DMS53 (cell line): ENCODE measurements at regions not wholly inside any gene's neighbourhood (a gene's known extent, or its start where the extent isn't known, plus 50 kb on each side); places are given as distances from the start of the nearest gene placed in this dataset.
A peak's percentile ranks its signal among the peaks of the same experiment; 100 is the strongest.
"Not testable (repeated sequence)": the region's sequence is repeated elsewhere in the genome, so short reads cannot be mapped to it uniquely, and the experiment has no call there.

ENCODE experiments used
- DNase-seq: peaks from one replicate; lab custom pipeline; 2025; lab: John Stamatoyannopoulos, UW

DNA sequence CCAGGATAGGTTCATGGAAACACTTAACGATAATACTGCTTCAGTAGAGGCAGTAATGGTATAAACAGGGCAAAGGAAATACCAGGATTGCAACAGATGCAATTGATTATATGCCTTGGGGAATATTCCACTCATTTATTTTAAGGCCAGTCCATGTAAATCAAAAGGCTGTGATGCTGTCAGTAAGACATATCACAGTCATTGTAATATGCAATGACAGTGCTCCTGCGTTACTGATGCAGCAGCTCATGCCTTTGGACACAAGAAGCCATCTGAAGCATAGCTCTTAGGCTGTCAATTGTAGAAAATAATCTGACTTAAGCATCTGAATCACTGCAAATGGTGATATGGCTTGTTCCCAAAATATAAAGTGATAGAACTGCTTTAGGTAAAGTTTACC lies 674.8 kb downstream of the TMTC2 start:
- no peak for DNase-seq

DNA sequence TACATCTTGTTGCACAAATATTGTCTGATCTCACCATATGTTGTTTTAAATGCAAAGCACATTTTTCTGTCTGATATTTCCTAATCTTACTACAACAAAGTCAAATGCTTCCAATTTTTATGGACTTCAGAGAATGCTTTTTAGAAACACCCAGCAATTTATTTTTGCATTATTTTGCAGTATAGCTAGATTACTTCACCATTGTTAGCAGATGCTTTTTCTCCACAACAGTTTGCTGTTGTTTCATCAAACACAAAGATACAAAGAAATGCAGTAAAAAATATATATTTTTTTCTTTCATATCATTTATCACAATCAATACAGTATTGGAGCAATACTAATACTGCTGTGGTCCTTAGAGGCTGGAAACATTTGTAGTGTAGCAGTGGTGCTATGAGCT lies 674.4 kb downstream of the TMTC2 start:
- no peak for DNase-seq

DNA sequence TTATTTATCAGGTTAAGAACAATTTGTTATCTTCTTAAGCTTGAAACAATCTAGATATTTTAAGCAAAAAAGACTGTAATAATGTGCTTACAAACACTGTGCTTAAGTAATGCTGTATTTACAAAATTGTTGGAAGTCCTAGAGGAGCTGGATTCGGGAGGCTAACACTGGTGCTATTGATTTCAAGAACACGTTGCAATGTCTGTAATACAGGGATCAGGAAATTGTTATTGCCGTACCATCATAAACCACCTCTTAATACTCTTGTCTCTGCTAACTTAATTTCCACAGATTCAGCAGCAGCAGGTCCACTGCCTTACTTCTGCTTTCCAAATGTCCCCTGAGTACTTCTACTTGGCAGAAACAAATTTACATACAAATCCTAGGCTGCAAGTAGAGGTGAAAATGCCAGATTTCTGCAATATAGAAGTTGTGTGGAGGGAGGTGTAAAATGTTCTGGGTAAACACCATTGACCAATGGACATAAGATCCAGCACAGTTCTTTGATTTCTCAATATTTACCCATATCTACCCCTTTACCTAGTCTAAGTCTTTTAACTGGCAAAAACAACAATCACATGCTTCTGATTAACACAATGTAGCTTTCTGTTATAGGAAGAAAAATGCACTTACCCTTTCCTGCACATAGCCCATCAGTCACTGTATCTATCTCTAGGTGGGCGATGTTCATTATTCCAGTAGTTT lies 663.4 kb downstream of the TMTC2 start:
- no peak for DNase-seq

DNA sequence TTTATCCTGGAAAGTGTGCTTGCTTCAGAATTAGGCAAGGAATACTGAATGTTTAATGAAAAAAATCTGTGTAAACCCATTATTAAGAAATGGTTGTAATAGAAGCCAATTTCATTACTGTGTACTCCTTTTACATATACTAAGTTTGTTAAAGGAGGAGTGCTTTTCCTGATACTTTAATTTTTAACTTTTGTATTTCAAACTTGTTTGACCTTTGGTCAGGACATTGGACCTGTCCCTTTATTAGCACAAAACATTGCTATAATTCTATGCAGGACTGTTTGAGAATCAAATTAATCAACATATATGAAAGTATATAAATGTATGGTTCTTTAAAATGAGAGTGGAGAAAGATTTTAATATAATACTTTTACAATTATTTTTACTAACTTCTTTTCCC lies 659.6 kb downstream of the TMTC2 start:
- no peak for DNase-seq

DNA sequence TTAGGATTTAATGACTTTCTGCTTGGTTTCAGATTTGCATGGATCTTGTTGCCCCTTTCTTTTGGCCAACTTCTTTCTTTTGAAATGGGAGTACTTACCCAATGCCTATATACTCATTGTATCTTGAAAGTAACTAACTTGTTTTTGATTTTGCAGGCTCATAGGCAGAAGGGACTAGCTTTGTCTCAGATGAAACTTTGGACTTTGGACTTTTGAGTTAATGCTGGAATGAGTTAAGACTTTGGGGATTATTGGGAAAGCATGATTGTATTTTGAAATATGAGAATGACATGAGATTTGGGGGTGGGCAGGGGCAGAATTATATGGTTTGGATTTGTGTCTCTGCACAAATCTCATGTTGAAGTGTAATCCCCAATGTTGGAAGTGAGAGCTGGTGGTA lies 657.1 kb downstream of the TMTC2 start:
- DNase-seq: no peak

DNA sequence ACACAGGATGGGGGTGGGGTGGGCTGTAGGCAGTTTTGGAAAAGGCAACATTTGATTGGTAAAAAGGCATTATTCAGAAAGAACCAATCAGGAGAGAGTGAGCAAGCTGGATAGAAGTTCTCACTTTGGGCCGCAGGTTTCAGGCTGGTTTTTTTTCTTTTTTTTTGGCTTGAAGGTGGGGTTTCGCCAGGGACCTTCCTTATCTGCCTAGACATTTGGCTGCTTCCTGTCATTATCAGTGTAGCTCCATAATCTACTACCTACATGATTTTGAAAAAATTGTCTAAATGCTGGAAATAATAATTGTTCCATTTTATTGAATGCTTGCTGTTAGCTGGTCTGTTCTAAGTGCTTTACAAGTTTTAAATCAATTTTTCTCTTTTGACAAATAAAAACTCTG lies 649.0 kb downstream of the TMTC2 start:
- DNase-seq: no peak

DNA sequence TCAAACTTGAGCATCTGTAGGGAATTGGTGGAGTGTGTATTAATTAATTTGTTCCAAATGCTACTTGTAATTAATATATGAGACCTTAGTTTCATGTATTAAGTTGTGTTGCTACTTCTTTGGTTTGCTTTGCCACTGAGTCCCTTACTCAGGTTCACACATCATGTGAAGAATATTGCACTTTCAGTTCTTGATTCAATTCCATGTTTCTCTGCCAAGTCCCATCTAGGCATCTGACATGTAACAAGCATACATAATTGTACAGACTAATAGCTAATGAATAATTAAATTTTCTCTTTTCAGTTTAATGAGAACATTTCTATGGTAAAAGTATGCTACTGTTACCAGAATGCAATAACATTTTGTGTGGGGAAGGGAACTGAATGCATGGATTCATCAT lies 640.0 kb downstream of the TMTC2 start:
- no peak for DNase-seq

DNA sequence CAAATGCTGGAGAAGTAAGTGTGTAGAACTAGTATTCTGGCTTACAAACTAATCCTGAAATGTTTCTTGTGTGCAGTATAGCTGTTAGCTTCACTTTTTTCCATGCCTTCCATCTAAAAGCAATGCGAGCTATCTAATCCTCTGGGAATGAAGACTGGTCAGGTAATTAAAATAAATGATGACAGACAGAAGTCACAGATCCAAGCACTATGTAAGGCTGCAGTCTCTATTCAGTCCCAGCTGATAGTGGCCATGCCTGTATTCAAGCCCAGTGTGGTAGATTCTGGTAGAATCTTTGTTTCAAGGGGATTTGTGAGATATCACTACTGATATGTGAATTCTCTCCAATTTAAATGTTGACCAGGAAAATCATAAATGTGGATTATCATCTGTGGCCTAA lies 637.2 kb downstream of the TMTC2 start:
- no peak for DNase-seq

DNA sequence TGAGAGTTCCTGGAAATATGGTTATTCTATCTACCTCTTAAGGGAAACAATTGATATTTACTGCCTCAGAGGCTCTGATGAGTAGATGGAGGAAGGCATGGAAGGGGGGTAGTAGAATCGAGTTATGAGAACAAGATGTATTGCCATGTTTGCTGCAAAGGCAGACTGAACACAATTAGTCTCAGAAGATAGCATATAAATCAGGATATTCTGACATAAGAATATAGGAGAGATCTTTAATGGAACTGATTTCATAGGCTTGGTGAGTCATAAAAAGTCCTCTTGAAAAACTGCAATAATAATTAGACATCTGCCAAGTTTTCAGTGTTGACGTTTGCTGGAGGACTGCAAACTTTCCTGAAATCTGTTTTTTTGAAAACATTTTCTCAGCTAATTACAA lies 636.1 kb downstream of the TMTC2 start:
- DNase-seq: no peak

DNA sequence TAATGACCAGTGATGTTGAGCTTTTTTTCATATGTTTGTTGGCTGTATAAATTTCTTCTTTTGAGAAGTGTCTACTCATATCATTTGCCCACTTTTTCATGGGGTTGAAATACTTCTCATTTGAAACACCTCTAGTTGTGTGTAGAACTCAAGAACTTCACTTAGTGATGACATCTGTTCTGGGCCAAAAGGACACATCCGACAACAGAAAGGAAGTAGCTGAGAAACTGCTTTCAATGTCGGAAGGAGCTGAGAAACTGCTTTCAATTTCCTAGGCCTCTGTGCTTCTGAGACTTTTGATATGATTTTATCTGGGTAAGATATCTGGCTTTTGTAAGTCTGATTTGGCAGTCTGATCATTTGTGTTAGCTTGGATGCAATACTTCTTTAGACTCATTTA lies 635.3 kb downstream of the TMTC2 start:
- DNase-seq: no peak

DNA sequence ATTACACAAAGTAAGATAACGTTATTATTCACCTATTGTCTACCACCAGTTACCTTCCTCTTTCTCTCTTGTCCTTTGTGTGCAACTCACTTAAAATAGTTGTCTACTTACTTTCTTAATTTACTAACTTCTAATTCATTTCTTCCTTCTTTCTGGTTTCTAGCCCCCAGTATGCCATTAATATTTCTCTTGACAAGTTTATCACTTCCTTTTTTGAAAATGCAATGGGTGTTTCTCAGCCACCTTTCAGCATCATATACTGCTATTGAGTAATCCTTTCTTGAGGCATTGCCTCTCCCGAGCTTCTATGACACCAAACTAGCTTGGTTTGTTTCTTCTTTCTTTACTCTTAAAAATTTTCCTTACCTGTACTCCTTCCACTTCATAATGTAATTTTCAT lies 633.6 kb downstream of the TMTC2 start:
- no peak for DNase-seq

DNA sequence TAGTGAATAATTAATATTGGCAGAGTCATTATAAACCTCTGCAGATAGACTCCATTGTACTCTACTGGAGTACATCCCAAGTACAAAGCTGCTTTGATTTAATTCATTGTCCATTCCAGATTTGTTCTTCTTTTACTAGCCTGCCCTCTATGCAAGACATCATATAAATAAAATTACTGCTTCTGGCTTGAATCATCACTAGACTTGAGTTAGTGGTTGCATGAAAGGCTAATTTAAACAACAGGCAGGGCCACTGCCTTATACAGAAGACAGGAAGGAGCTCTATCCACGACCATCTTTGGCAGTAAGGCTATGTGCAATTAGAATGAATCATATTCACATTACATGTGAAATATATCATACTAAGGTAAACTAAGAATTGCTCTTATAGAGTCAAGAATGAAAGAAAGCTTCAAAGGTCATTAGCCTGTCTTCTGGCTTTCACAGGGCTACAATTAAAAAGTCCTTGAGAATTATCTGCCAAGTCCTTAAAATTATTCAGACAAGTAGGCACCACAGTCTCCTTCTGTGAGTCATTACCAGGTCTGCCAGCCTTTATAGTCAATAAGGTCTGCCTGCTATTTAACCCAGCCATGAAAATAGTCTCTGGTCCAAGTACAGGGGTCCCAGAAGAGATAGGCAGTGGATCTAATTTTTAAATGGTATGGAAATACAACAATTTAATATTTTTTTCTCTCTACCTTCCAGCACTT lies 631.8 kb downstream of the TMTC2 start:
- DNase-seq: peak; percentile 11

DNA sequence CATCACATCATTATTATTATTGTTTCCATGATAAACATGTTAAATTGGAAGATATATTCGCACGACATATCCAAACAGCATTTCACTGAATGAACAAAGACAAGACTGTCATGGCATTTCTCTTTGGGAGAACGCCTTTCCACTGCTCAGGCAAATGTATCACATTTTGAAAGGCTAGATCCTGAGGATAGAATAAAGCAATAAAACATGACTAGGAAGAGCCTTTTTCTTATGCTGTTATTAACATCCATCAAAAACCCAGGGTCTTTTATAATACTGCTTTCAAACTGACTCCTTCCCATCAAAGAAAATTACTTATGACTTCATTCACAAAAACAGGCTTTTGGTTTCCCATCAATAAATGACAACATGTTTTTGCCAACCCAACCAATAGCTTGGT lies 630.9 kb downstream of the TMTC2 start:
- no peak for DNase-seq

DNA sequence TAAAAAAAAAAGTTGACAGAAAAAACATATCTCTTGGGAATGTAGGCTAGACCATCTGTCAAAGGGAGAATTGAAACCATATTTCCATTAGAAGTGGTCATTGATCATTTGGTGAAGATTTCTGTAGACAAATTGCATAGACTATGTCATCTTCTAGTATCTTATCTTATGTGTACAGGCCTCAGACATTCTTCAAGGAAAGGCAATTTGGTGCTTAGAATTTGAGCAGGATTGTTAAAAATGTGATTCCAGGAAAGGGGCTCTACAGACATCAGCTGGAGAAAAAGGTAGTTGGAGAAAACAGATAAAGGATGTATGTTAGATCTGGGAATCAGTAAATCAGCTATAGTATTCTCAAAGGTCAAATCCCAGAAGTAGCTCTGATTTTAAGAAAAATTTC lies 627.1 kb downstream of the TMTC2 start:
- no peak for DNase-seq

DNA sequence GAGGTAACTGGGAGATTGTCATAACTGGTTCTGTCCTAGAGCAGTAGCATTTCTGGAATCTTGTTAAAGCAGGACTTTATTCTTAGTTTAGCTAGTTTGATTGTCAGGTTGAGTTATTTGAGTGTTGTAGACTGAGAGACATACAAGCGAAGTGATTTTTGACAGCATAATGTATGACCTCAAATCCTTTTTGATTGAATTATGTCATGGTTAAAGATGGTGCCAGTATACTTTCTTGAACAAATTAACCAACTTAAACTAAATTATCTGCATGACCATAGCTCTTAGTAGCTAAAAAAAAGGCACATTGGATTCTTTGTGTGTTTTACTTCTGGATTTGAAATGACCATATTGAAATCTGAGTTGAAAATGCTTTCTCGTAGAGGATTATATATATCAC lies 626.6 kb downstream of the TMTC2 start:
- DNase-seq: no peak

DNA sequence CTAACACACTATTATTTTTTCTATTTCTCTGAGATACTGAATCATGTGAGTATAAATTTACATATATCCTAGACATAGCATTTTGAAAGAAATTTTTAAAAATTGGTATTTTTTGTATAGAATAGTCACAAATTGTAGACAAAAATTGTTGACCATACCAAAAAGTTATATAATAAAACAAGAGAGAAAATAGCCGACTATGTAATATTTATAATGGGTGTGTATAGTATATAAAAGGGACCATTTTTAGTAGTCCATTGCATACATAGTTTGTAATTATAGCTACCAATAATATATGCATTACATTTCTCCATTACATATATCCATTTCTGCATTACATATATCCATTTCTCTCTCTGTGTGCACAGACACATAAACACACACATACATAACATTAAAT lies 590.2 kb downstream of the TMTC2 start:
- no peak for DNase-seq

DNA sequence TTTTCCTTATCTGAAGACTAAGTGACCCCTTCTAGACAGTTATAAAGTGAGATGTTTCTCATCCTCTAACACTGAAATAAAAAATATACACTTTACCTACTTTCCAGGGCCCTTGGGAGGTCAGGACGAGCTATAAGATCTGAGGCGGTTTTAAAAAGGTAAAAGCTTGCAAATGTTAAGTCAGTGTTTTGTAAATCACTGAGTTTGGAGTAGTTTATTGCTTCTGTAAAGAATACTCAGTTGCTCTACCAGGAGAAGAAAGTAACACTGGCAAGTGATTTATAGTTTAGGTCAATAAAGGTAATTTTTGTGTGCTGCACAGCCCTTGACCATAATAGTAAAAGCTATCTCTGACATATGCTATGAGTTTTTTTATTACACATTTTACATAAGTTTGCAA lies 584.5 kb downstream of the TMTC2 start:
- no peak for DNase-seq

DNA sequence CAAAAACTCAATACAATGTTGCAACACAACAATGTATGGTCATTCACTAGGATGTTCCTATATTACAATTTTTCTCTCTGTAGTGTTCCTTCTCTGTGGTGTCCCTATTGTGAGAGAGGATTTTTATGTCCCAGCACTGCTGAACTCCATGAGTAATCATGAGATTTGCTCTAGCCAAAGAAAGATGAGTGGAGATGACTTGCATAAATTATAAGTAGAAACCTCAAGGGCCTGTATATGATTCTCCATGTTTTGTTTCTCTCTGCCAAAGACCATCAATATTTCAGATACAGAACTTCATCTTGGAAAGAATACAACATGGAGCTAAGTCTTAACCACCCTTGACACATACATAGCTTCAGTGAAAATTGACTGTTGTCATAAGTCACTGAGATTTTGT lies 579.1 kb downstream of the TMTC2 start:
- DNase-seq: peak; percentile 18

DNA sequence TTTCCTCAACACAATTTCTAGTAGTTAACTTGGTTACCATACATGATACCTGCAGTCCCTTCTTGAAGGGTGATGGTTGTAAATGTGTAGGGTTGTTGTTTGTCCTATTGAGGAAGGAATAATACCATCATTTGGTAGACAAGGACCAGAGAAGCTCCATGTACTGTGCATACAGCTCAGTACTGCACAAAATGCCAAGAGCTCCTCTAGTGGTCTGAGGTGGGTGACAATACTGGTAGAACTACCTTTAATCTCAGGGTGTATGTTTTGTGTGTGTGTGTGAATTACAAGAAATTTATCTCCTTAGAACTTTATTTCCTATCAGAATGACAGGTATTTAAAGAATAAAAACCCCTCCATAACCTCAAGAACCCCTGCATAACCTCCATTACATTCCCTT lies 575.3 kb downstream of the TMTC2 start:
- DNase-seq: peak; percentile 57

DNA sequence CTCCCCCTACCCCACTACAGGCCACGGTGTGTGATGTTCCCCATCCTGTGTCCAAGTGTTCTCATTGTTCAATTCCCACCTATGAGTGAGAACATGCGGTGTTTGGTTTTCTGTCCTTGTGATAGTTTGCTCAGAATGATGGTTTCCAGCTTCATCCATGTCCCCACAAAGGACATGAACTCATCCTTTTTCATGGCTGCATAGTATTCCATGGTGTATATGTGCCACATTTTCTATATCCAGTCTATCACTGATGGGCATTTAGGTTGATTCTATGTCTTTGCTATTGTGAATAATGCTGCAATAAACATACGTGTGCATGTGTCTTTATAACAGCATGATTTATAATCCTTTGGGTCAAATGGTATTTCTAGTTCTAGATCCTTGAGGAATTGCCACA lies 573.4 kb downstream of the TMTC2 start:
- DNase-seq: not testable (repeated sequence)

DNA sequence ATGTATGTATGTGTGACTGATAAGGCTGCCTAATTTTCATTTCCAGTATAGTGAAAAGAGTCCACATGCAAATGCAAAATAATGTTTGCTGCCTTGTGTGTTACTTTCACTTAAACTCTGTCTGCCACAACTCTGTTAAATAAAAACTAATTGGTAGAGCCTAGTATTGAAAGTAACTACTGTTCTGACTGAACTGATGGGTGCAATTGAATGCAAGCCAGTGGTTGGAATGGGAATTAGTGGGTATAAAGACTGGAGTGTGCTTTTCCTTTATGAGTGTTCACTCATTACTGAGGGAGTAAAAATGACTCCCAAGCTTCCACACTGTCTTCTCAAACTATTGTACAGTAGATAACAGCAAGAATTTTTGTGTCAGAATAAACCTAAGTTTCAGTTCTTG lies 571.0 kb downstream of the TMTC2 start:
- DNase-seq: no peak

DNA sequence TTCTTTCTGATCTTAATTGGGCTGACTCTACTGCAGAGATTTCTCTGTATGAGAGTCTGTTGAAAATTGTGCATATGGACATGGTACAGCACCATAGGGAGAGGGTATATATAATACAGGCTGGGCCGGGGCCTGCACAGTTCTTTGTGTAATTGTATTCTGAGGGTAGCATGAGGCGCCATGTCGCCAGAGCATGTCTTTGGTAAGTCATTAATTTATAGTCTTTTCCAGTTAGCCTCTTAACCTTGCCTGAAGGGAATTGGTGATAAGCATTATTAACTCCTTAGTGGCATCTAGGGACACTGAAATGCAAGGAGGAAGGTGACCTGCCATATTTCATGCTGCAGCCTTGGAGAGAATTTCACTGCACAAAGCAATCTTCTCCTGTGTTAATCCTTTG lies 569.9 kb downstream of the TMTC2 start:
- DNase-seq: no peak

DNA sequence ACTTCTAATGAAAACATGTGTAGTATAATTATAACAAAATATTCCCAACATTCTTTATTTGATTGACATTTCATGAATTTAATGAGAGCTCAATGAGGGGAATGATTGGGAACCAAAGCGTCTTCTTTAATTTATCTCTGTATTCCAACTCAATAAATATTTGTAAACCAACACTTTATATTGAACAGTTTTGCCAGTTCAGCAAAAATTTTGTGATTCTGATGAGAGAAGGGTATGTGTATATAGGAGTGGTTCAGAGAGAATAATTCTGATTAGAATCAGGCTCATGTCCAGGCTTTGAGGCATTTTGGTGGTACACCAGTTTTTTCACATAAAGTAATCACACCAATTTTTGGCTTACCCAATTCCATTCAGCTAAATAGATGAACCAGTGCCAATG lies 564.2 kb downstream of the TMTC2 start:
- no peak for DNase-seq

DNA sequence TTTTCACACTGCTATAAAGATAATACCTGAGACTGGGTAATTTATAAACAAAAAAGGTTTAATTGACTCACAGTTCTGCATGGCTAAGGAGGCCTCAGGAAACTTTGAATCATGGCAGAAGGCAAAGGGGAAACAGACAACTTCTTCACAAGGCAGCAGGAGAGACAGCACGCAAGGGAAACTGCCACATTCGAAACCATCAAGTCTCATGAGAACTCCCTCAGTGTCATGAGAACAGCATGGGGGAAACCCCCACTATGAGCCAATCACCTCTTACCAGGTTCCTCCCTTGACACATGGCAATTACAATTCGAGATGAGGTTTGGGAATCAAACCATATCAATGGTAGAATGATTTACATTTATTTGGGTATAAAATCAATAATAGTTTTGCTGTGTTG lies 558.5 kb downstream of the TMTC2 start:
- DNase-seq: no peak
